H1 (cell line): ENCODE measurements at regions not wholly inside any gene's neighbourhood (a gene's known extent, or its start where the extent isn't known, plus 50 kb on each side); places are given as distances from the start of the nearest gene placed in this dataset.

Experiments used
- CTCF ChIP-seq, 3 experiments: IDR thresholded peaks; 1 replicate in 2 of 3; 2 replicates in 1 of 3; pipeline versions ENCODE4 v1.5.1 to v1.6.1; 2011; ENCODE audit warnings: low read length in 3 of 3, mild to moderate bottlenecking in 3 of 3, inconsistent platforms in 2 of 3, low read depth in 1 of 3, moderate library complexity in 1 of 3; ENCODE audit not compliant: insufficient read depth in 1 of 3; ENCODE audit errors: control extremely low read depth in 1 of 3
- POLR2AphosphoS5 ChIP-seq: IDR thresholded peaks from 2 replicates; pipeline ENCODE4 v1.6.1; 2011; ENCODE audit warnings: low read depth, low read length
- SIN3A ChIP-seq, 2 experiments: IDR thresholded peaks in 1 of 2; conservative IDR thresholded peaks in 1 of 2; 2 replicates each; pipeline ENCODE4 v1.6.1; 2011 to 2012; ENCODE audit warnings: low read length in 2 of 2, improper control_type of control experiment in 1 of 2, low read depth in 1 of 2, mild to moderate bottlenecking in 1 of 2

GRCh38 chr16:86129541-86129940 is 230.6 kb downstream of the IRF8 start:
- TF ChIP-seq SIN3A (conservative IDR thresholded peaks at IDR 0.05 in 1 of 2, IDR thresholded peaks at IDR 0.05 in 1 of 2; ENCODE audit: low read depth in 1 of 2, low read length in 2 of 2) = no peak
- TF ChIP-seq CTCF (IDR thresholded peaks at IDR 0.05; ENCODE audit: control extremely low read depth in 1 of 3, insufficient read depth in 1 of 3, low read depth in 1 of 3, low read length in 3 of 3) = no peak
- no peak for TF ChIP-seq POLR2AphosphoS5
